HG03025 (cell line): ENCODE measurements at regions not wholly inside any gene's neighbourhood (a gene's known extent, or its start where the extent isn't known, plus 50 kb on each side); places are given as distances from the start of the nearest gene placed in this dataset.
A peak's percentile ranks its signal among the peaks of the same experiment; 100 is the strongest.

Experiments used
- ATAC-seq: cut with Tn5 transposase; IDR thresholded peaks from one replicate; pipeline ENCODE4 v1.9.1; 2021; ENCODE audit warnings: mild to moderate bottlenecking, moderate library complexity; ENCODE audit not compliant: unreplicated experiment, low FRiP score

DNA sequence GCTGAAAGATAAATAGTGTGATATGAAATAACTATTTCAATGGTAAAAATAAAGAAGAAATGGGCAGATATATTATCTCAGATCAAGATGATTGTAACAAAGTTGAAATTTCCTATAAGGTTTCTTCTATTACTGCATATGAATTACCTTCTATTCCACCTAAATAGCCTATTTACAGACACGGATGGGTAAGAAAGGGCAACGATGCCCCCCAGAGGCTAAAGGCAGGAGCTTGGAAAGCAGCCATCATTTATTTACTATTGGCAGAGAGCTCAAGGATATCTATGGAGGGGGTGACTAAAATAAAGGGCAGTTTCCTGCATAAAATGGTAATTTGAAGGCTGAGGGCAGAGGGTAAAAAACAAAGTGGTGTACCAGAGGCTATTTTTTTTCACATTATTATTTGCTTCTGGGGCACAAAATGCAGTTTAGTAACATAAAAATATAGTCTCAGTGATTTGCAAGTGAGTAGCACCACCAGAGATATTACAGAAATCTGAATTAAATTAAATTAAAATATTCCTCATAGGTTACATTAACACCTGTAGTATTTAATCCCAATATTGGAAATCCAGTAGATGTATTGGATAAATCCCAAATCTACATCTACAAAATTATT, 123.1 kb downstream of the BTC start:
- ATAC-seq: no peak

GRCh38 chr4:74674750-74675149, 119.6 kb downstream of the BTC start:
- ATAC-seq: no peak

- ATAC-seq: peak; percentile 74
Observed at GRCh38 chr4:74675673-74676279, 118.5 kb downstream of the BTC start.

DNA sequence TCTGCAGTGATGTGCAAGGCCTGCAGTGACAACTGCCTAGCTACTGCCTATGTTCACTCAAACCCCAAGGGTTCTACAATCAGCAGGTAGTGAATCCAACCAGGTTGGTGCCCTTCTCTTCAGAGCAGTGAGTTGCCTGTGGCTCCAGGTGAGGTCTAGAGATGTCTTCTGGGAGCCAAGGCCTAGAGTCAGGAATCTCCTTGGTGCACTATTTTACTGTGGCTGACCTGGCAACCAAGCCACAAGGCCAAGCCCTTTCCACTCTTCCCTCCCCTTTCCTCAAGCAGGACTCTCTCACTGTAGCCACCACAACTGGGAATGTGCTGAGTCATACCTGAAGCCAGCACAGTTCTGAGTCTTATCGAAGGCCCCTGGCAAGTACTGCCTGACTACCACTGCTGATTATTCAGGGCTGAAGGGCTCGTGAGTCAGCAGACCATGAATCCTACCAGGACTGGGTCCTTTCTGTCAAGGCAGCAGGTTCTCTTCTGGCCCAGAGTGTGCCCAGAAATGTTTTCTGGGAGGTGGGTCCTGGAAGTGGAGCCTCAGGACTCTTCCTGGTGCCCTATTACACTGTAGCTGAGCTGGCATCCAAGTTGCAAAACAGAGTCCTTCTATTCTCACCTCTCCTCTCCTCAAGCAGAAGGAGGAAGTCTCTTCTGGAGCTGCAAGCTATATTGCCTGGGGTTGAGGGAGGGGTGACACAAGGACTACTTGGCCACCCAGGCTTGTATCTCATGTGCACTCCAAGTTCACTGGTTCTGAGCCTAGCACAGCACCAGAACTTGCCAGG, 111.6 kb downstream of the BTC start:
- ATAC-seq: no peak

DNA sequence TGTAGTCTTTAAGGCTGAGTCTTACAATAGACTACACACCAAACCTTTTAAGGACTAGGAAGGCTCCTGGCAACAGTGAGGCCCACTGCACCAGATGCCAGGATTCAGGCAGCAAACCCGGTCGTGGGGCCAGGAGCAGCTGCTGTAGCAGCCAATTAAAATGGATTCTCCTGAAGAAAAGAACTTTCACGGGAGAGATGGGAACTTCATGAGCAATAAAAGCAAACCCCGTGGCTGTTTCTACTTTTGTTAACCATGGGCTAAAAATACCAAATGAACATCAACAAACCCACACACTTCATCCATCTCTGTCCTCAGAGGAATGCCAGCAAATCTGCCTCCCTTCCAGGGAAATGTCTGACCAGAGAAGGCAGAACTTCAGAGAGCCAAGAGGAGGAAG, 101.4 kb downstream of the BTC start:
- no peak for ATAC-seq
